ENCODE measurements at regions not wholly inside any gene's neighbourhood (a gene's known extent, or its start where the extent isn't known, plus 50 kb on each side); places are given as distances from the start of the nearest gene placed in this dataset.

DNA sequence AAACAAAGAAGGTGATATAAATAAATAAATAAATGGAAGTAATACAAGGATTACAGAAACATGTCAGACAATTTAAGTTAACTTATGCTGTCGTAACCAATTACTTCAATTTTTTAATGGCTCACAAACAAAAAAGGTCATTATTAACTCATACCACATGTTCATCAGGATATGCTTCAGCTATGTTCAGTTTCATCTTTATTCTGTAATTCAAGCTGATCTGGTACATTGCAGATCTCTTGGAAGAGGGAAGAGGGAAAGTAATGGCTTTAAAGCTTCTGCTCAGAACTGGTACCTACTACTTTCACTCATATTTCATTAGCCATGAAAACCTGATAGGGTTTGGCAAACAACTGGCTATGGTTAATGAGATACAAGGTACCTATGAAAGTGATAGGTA lies 67.6 kb upstream of the ERBB4 start:
- TF ChIP-seq CTCF (IDR thresholded peaks at IDR 0.05; ENCODE audit: extremely low read depth in 1 of 2, insufficient read depth in 1 of 2, low read depth in 1 of 2, low read length in 2 of 2) (no peak), MYC (IDR thresholded peaks at IDR 0.05; ENCODE audit: low read depth, low read length) (no peak), JUN (IDR thresholded peaks at IDR 0.05; ENCODE audit: borderline replicate concordance, insufficient read depth, insufficient read length, low read depth) (no peak), EZH2 (IDR thresholded peaks at IDR 0.05; ENCODE audit: borderline replicate concordance, low read depth, low read length, severe bottlenecking) (no peak), POLR2A (IDR thresholded peaks at IDR 0.05; ENCODE audit: low read depth, low read length) (no peak), POLR2AphosphoS5 (IDR thresholded peaks at IDR 0.05; ENCODE audit: insufficient read depth, low read depth, low read length) (no peak), GATA2 (IDR thresholded peaks at IDR 0.05; ENCODE audit: insufficient read depth, insufficient read length, low read depth, low read length) (no peak), FOS (IDR thresholded peaks at IDR 0.05; ENCODE audit: borderline replicate concordance, insufficient read depth, low read length) (no peak)
- TF ChIP-seq, protein P1, sequence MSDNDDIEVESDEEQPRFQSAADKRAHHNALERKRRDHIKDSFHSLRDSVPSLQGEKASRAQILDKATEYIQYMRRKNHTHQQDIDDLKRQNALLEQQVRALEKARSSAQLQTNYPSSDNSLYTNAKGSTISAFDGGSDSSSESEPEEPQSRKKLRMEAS (IDR thresholded peaks at IDR 0.05; ENCODE audit: insufficient read depth, insufficient read length): no peak
